Astrocyte of the spinal cord (primary cell): ENCODE measurements at regions not wholly inside any gene's neighbourhood (a gene's known extent, or its start where the extent isn't known, plus 50 kb on each side); places are given as distances from the start of the nearest gene placed in this dataset.

Experiments
- DNase-seq: peaks from one replicate; pipeline ENCODE4 v3.0.0; 2011; ENCODE audit warnings: low read depth, low spot score
- H3K4me3 ChIP-seq: 2 replicates; pipeline ENCODE4 v1.5.1; 2011; ENCODE audit warnings: low read depth, mild to moderate bottlenecking, low read length, moderate library complexity
- CTCF ChIP-seq: IDR thresholded peaks from 2 replicates; pipeline ENCODE4 v1.5.1; 2012; ENCODE audit warnings: low read depth, mild to moderate bottlenecking, low read length, inconsistent platforms
- in situ Hi-C: cut with HindIII; loops from 2 replicates; pipeline ENCODE4 v1.10.0; 2017; ENCODE audit warnings: low sequenced_read_pairs

GRCh38 chr10:85039311-85039710, 710.9 kb downstream of the CCSER2 start:
- DNase-seq: no peak
- in situ Hi-C loops: no loop called here
- no peak overlapping the region for H3K4me3 ChIP-seq
- TF ChIP-seq CTCF: no peak

- TF ChIP-seq CTCF: no peak
- DNase-seq: no peak
- no peak overlapping the region for H3K4me3 ChIP-seq
- in situ Hi-C loops: no loop called here
Observed at GRCh38 chr10:85043207-85043606, 714.8 kb downstream of the CCSER2 start.

- no peak for TF ChIP-seq CTCF
- DNase-seq: no peak
- in situ Hi-C loops: no loop called here
Observed at GRCh38 chr10:85045046-85045445, 716.7 kb downstream of the CCSER2 start.

GRCh38 chr10:85047170-85047834, 718.9 kb downstream of the CCSER2 start:
- H3K4me3 ChIP-seq: no peak overlapping the region
- in situ Hi-C loops: no loop called here
- no peak for TF ChIP-seq CTCF
- DNase-seq: no peak

More at GRCh38 chr10:85045046-85045445, 716.7 kb downstream of the CCSER2 start:
- H3K4me3 ChIP-seq: no peak overlapping the region

- no peak for DNase-seq
- TF ChIP-seq CTCF: no peak
- in situ Hi-C loops: no loop called here
Observed at GRCh38 chr10:85047979-85048378, 719.6 kb downstream of the CCSER2 start.

GRCh38 chr10:85048644-85049043, 720.3 kb downstream of the CCSER2 start:
- in situ Hi-C loops: no loop called here
- no peak for TF ChIP-seq CTCF
- H3K4me3 ChIP-seq: no peak overlapping the region
- DNase-seq: no peak

More at GRCh38 chr10:85047979-85048378, 719.6 kb downstream of the CCSER2 start:
- no peak overlapping the region for H3K4me3 ChIP-seq
